K562 (cell line): ENCODE measurements at regions not wholly inside any gene's neighbourhood (a gene's known extent, or its start where the extent isn't known, plus 50 kb on each side); places are given as distances from the start of the nearest gene placed in this dataset.

Source experiments
- ATAC-seq: fragments of 200-7000 bp; cut with Tn5 transposase; 3 replicates; pipeline ENCODE4 v1.9.1; 2020; ENCODE audit warnings: moderate library complexity
- BruUV-seq: library from RNA; stranded (reverse); fragments of 400-500 nt; replicated peaks from 2 replicates; lab custom pipeline; 2021; lab: Mats Ljungman, UMichigan
- CTCF ChIA-PET: fragments of 300-600 bp; formaldehyde crosslinking; extraction: SDS; loops from one replicate; lab custom pipeline; 2021; ENCODE audit warnings: low intra/inter-chr PET ratio; lab: Yijun Ruan, JAX
- POLR2A ChIA-PET: fragments of 300-600, 350-650 bp; sonication (Branson Sonifier 250); formaldehyde crosslinking; extraction: SDS; loops from one replicate; lab custom pipeline; 2021; ENCODE audit warnings: antibody characterized with exemption, inconsistent platforms; lab: Yijun Ruan, JAX
- DNase-seq, 4 experiments: peaks; one replicate each; pipeline versions ENCODE4 v3.0.0 to v3.0.0-alpha.2; 2011 to 2018; ENCODE audit warnings: low spot score in 3 of 4, mixed read lengths in 3 of 4; ENCODE audit errors: extremely low read depth in 1 of 4
- FAIRE-seq: peaks from 2 replicates; lab custom pipeline; 2011; peaks lifted over from hg19 to GRCh38; lab: Jason Lieb, UNC
- H2AFZ ChIP-seq: 2 replicates; pipeline ENCODE4 v1.6.0; 2011; ENCODE audit warnings: low read depth, low read length, control low read depth, inconsistent platforms
- H3K27ac ChIP-seq: fragments of 200-600 bp; 3 replicates; pipeline ENCODE4 v1.8.0; 2011; ENCODE audit warnings: low read depth, mild to moderate bottlenecking, control low read depth, inconsistent platforms, low read length, moderate library complexity, mixed read lengths; ENCODE audit errors: extremely low read depth
- H3K27me3 ChIP-seq, 2 experiments: fragments of 300-600 bp in 1 of 2; 2 replicates in 1 of 2; 3 replicates in 1 of 2; pipeline versions ENCODE4 v1.6.0 to v1.8.0; 2011; ENCODE audit warnings: inconsistent platforms in 2 of 2, low read length in 2 of 2, mild to moderate bottlenecking in 1 of 2, mixed read lengths in 1 of 2, moderate library complexity in 1 of 2; ENCODE audit not compliant: control insufficient read depth in 2 of 2, insufficient read depth in 2 of 2
- H3K36me3 ChIP-seq: fragments of 300-600 bp; 3 replicates; pipeline ENCODE4 v1.8.0; 2011; ENCODE audit warnings: mild to moderate bottlenecking, low read length, inconsistent platforms; ENCODE audit not compliant: control insufficient read depth, insufficient read depth
- H3K4me1 ChIP-seq, 2 experiments: fragments of 200-600 bp in 1 of 2; replicated peaks in 1 of 2; 2 replicates in 1 of 2; 3 replicates in 1 of 2; pipeline versions ENCODE4 v1.5.1 to v1.8.0; 2011; ENCODE audit warnings: inconsistent platforms in 2 of 2, low read length in 2 of 2, mild to moderate bottlenecking in 1 of 2, mixed read lengths in 1 of 2, moderate library complexity in 1 of 2; ENCODE audit not compliant: control insufficient read depth in 2 of 2, insufficient read depth in 2 of 2
- H3K4me2 ChIP-seq: 2 replicates; pipeline ENCODE4 v1.6.1; 2011; ENCODE audit warnings: low read length, control low read depth, inconsistent platforms, mixed read lengths; ENCODE audit not compliant: insufficient read depth
- H3K4me3 ChIP-seq: fragments of 200-600 bp; sonication (generic), shearing (Covaris generic); 2 replicates; pipeline ENCODE4 v1.5.1; 2016; ENCODE audit warnings: control low read depth, inconsistent platforms
- H3K79me2 ChIP-seq: fragments of 200-600 bp; 3 replicates; pipeline ENCODE4 v1.8.0; 2011; ENCODE audit warnings: low read length, inconsistent platforms; ENCODE audit not compliant: control insufficient read depth, insufficient read depth
- H3K9ac ChIP-seq, 2 experiments: 2 replicates each; pipeline versions ENCODE4 v1.6.0 to v1.6.1; 2011; ENCODE audit warnings: low read depth in 2 of 2, low read length in 2 of 2, control low read depth in 1 of 2, inconsistent platforms in 1 of 2, mild to moderate bottlenecking in 1 of 2, mixed read lengths in 1 of 2; ENCODE audit not compliant: insufficient read depth in 1 of 2
- H3K9me1 ChIP-seq: one replicate; pipeline ENCODE4 v1.6.0; 2011; ENCODE audit warnings: inconsistent platforms, mild to moderate bottlenecking, low read length, moderate library complexity; ENCODE audit not compliant: control insufficient read depth, insufficient read depth
- H3K9me3 ChIP-seq: replicated peaks from 2 replicates; pipeline ENCODE4 v1.5.1; 2011; ENCODE audit warnings: low read depth, low read length, inconsistent platforms; ENCODE audit not compliant: control insufficient read depth, insufficient read depth
- H4K20me1 ChIP-seq: replicated peaks from 2 replicates; pipeline ENCODE4 v1.6.1; 2011; ENCODE audit warnings: low read length, inconsistent platforms, mixed read lengths; ENCODE audit not compliant: control insufficient read depth, insufficient read depth
- ADNP ChIP-seq: fragments of 200-800 bp; sonication (Bioruptor generic); IDR thresholded peaks from 2 replicates; pipeline ENCODE4 v1.6.1; 2016; ENCODE audit warnings: missing genetic modification characterization, missing compliant biosample characterization
- CEBPB ChIP-seq: fragments of 450-650 bp; IDR thresholded peaks from 2 replicates; pipeline ENCODE4 v1.6.1; 2016; ENCODE audit warnings: missing genetic modification characterization, missing compliant biosample characterization
- CEBPG ChIP-seq, 3 experiments: fragments of 200-800 bp in 1 of 3; sonication (Bioruptor generic) in 1 of 3; sonication (generic) in 1 of 3; formaldehyde crosslinking in 1 of 3; IDR thresholded peaks in 2 of 3; conservative IDR thresholded peaks in 1 of 3; 2 replicates each; pipeline versions ENCODE4 v1.6.1 to v1.8.0; 2016 to 2022; ENCODE audit warnings: missing compliant biosample characterization in 2 of 3, missing genetic modification characterization in 2 of 3, mild to moderate bottlenecking in 1 of 3, missing genetic modification reagents in 1 of 3
- HEY1 ChIP-seq: fragments of 250-450 bp; sonication (Bioruptor Pico); IDR thresholded peaks from 2 replicates; pipeline ENCODE4 v1.5.0; 2020; ENCODE audit warnings: mild to moderate bottlenecking, moderate library complexity, borderline replicate concordance
- HOXB6 ChIP-seq: fragments of 250-450 bp; sonication (Bioruptor Pico); IDR thresholded peaks from 2 replicates; pipeline ENCODE4 v1.5.1; 2022; ENCODE audit warnings: mild to moderate bottlenecking, borderline replicate concordance
- KDM1A ChIP-seq, 2 experiments: fragments of 450-650 bp; IDR thresholded peaks; 2 replicates each; pipeline ENCODE4 v1.6.1; 2016; ENCODE audit warnings: mild to moderate bottlenecking in 2 of 2
- MITF ChIP-seq: IDR thresholded peaks from 2 replicates; pipeline ENCODE4 v1.6.1; 2014; ENCODE audit warnings: antibody characterized with exemption
- NR2F6 ChIP-seq: fragments of 450-650 bp; formaldehyde crosslinking; IDR thresholded peaks from 2 replicates; pipeline ENCODE4 v1.4.0; 2020; ENCODE audit warnings: mild to moderate bottlenecking
- PBX2 ChIP-seq, 2 experiments: IDR thresholded peaks in 1 of 2; conservative IDR thresholded peaks in 1 of 2; 2 replicates each; pipeline ENCODE4 v1.6.1; 2016; ENCODE audit warnings: low read depth in 2 of 2, mild to moderate bottlenecking in 1 of 2, missing compliant biosample characterization in 1 of 2, missing genetic modification characterization in 1 of 2, moderate library complexity in 1 of 2
- RCOR1 ChIP-seq, 2 experiments: IDR thresholded peaks; 2 replicates each; pipeline ENCODE4 v1.6.1; 2012; ENCODE audit warnings: low read depth in 2 of 2, low read length in 2 of 2, borderline replicate concordance in 1 of 2, improper control_type of control experiment in 1 of 2
- SMARCA4 ChIP-seq: fragments of 450-650 bp; IDR thresholded peaks from 2 replicates; pipeline ENCODE4 v1.6.1; 2016
- TEAD1 ChIP-seq, 2 experiments: fragments of 450-650 bp in 1 of 2; sonication (generic) in 1 of 2; formaldehyde crosslinking; IDR thresholded peaks; 2 replicates each; pipeline versions ENCODE4 v1.4.0 to v1.8.0; 2020 to 2022; ENCODE audit warnings: mild to moderate bottlenecking in 2 of 2, missing genetic modification reagents in 1 of 2
- TRIM24 ChIP-seq, 2 experiments: fragments of 450-650 bp; IDR thresholded peaks; 2 replicates each; pipeline ENCODE4 v1.6.1; 2016
- ZNF354B ChIP-seq: fragments of 250-450 bp; sonication (Bioruptor Pico); IDR thresholded peaks from 2 replicates; pipeline ENCODE4 v1.4.0; 2020
- ZNF589 ChIP-seq: fragments of 200-800 bp; sonication (Bioruptor generic); IDR thresholded peaks from 2 replicates; pipeline ENCODE4 v1.6.1; 2016; ENCODE audit warnings: low read depth, missing genetic modification characterization, missing compliant biosample characterization
- ZNF699 ChIP-seq: fragments of 250-450 bp; sonication (Bioruptor Pico); IDR thresholded peaks from 2 replicates; pipeline ENCODE4 v1.8.0; 2021; ENCODE audit warnings: mild to moderate bottlenecking, moderate library complexity; ENCODE audit not compliant: insufficient replicate concordance
- WGBS: fragments of 100-300 bp; shearing (Covaris generic); methylation state at CpG from one replicate; pipeline ENCODE4 v1.1.6; 2016; ENCODE audit warnings: low coverage, mixed read lengths; ENCODE audit not compliant: insufficient coverage; ENCODE audit errors: missing lambda C conversion rate; 5-methylcytosine and 5-hydroxymethylcytosine counted together
- in situ Hi-C: fragments of 300-500 bp; cut with MboI; formaldehyde crosslinking; loops from 4 replicates; pipeline ENCODE4 v1.15.0; 2018; ENCODE audit warnings: inconsistent platforms, mixed read lengths
- intact Hi-C: fragments of 100-400 bp; cut with micrococcal nuclease; formaldehyde crosslinking; loops from 2 replicates; pipeline ENCODE4 v1.14.2; 2022

GRCh38 chr7:88586890-88587289, 172.6 kb upstream of the ZNF804B start (continued):
- TF ChIP-seq PBX2 (CRISPR knock-in tag; IDR thresholded peaks at IDR 0.05; ENCODE audit: low read depth) (no peak), PBX2 (tag; conservative IDR thresholded peaks at IDR 0.05; ENCODE audit: low read depth) (peak; percentile 46), CEBPG (CRISPR knock-in tag; IDR thresholded peaks at IDR 0.05) (no peak), CEBPG (tag; conservative IDR thresholded peaks at IDR 0.05 in 1 of 2, IDR thresholded peaks at IDR 0.05 in 1 of 2) (peak; percentile 50 to 54; a peak in 3 of 4 replicates), ZNF699 (CRISPR knock-in tag) (no peak), ZNF589 (peak; percentile 44; the same call in 1 of the 2 replicates), CEBPB (tag) (no peak)

GRCh38 chr7:88586219-88586618, 173.3 kb upstream of the ZNF804B start:
- intact Hi-C loops, result no loop called here
- CTCF ChIA-PET, result no interaction called here
- Histone ChIP-seq H3K9me1 (no peaks in the 10 kb centered on the region), H3K4me3 (no peak overlapping the region), H3K27me3 (no peaks in the 10 kb centered on the region), H2AFZ (no peak overlapping the region), H3K4me1 (no peaks in the 10 kb centered on the region; a peak in 1 of 5 replicates), H3K4me2 (no peak overlapping the region), H3K36me3 (no peaks in the 10 kb centered on the region), H3K79me2 (no peaks in the 10 kb centered on the region), H3K27ac (no peak overlapping the region), H3K9me3 (no peaks in the 10 kb centered on the region), H3K9ac (no peak overlapping the region), H4K20me1 (no peaks in the 10 kb centered on the region)
- BruUV-seq, result no TSS peak
- FAIRE-seq, result no peak
- no peak for ATAC-seq
- in situ Hi-C loops, result no loop called here
- WGBS, result 7% methylated on average over 3 of the region's 3 CpGs
- peak in 1 of 4 experiments; percentile 19 for DNase-seq
- POLR2A ChIA-PET, result no interaction called here
- TF ChIP-seq MITF (0 out of 2 replicates have a peak, but pooled peaks have one; percentile 26), RCOR1 (IDR thresholded peaks at IDR 0.05; ENCODE audit: borderline replicate concordance in 1 of 2, low read depth in 2 of 2, low read length in 2 of 2) (peak in 1 of 2 experiments; percentile 72; a peak in 1 of 4 replicates), NR2F6 (CRISPR knock-in tag) (no peak), TEAD1 (CRISPR knock-in tag; IDR thresholded peaks at IDR 0.05) (peak in 1 of 2 experiments; percentile 75; a peak in 1 of 4 replicates), KDM1A (IDR thresholded peaks at IDR 0.05) (peak in 1 of 2 experiments; percentile 20; a peak in 2 of 4 replicates), HOXB6 (CRISPR knock-in tag) (no peak), ZNF354B (CRISPR knock-in tag) (no peak), ADNP (no peak), SMARCA4 (peak; percentile 51; the same call in 1 of the 2 replicates), TRIM24 (IDR thresholded peaks at IDR 0.05) (peak; percentile 33 to 63; a peak in 2 of 4 replicates), HEY1 (CRISPR knock-in tag) (0 out of 2 replicates have a peak, but pooled peaks have one; percentile 54)
